PC-9 (cell line): ENCODE measurements at regions not wholly inside any gene's neighbourhood (a gene's known extent, or its start where the extent isn't known, plus 50 kb on each side); places are given as distances from the start of the nearest gene placed in this dataset.

ENCODE experiments used
- BruUV-seq: library from RNA; stranded (reverse); fragments of 400-500 nt; replicated peaks from 2 replicates; lab custom pipeline; 2021; lab: Mats Ljungman, UMichigan
- CTCF ChIA-PET: fragments of 300-600 bp; sonication (Branson Sonifier 250); formaldehyde crosslinking; loops from one replicate; lab custom pipeline; 2022; ENCODE audit warnings: antibody characterized with exemption; lab: Charles Lee
- POLR2A ChIA-PET: fragments of 300-600 bp; sonication (Branson Sonifier 250); formaldehyde crosslinking; loops from one replicate; lab custom pipeline; 2022; ENCODE audit warnings: antibody characterized with exemption; ENCODE audit not compliant: unreplicated experiment; lab: Charles Lee
- DNase-seq, 2 experiments: peaks; one replicate each; pipeline versions ENCODE4 v3.0.0 to v3.0.0-alpha.2; 2015 to 2022; ENCODE audit warnings: mixed read lengths in 1 of 2
- H2AFZ ChIP-seq: fragments of 200-600 bp; sonication (generic); 2 replicates; pipeline ENCODE4 v1.8.1; 2017; ENCODE audit warnings: antibody characterized with exemption
- H3F3A ChIP-seq: fragments of 200-600 bp; sonication (generic); 2 replicates; pipeline ENCODE4 v1.8.1; 2017; ENCODE audit warnings: antibody characterized with exemption, mild to moderate bottlenecking, low read depth; ENCODE audit not compliant: insufficient read depth
- H3K27ac ChIP-seq: fragments of 200-600 bp; sonication (generic); 2 replicates; pipeline ENCODE4 v1.6.1; 2016; ENCODE audit warnings: mixed run types
- H3K27me3 ChIP-seq: fragments of 200-600 bp; sonication (generic); 2 replicates; pipeline ENCODE4 v1.6.1; 2016; ENCODE audit warnings: low read depth, mixed run types; ENCODE audit not compliant: insufficient read depth
- H3K36me3 ChIP-seq: fragments of 200-600 bp; sonication (generic); 2 replicates; pipeline ENCODE4 v1.6.1; 2016; ENCODE audit warnings: low read depth, mixed run types
- H3K4me1 ChIP-seq: fragments of 200-600 bp; sonication (generic); replicated peaks from 2 replicates; pipeline ENCODE4 v1.6.1; 2016; ENCODE audit warnings: mixed run types; ENCODE audit not compliant: insufficient read depth
- H3K4me2 ChIP-seq: fragments of 200-600 bp; sonication (generic); 2 replicates; pipeline ENCODE4 v1.6.1; 2017; ENCODE audit warnings: mixed run types
- H3K4me3 ChIP-seq: fragments of 200-600 bp; sonication (generic); 2 replicates; pipeline ENCODE4 v1.6.1; 2016; ENCODE audit warnings: mixed run types
- H3K79me2 ChIP-seq: fragments of 200-600 bp; sonication (generic); 2 replicates; pipeline ENCODE4 v1.6.1; 2017; ENCODE audit warnings: low read depth, mixed run types
- H3K9me2 ChIP-seq: fragments of 200-600 bp; sonication (generic); 2 replicates; pipeline ENCODE4 v1.8.1; 2017; ENCODE audit warnings: mild to moderate bottlenecking; ENCODE audit not compliant: insufficient read depth
- H3K9me3 ChIP-seq: fragments of 200-600 bp; sonication (generic); 2 replicates; pipeline ENCODE4 v1.8.1; 2016; ENCODE audit warnings: low read depth; ENCODE audit not compliant: insufficient read depth
- H4K20me1 ChIP-seq: fragments of 200-600 bp; sonication (generic); 2 replicates; pipeline ENCODE4 v1.8.1; 2017; ENCODE audit not compliant: insufficient read depth
- EZH2 ChIP-seq: fragments of 200-600 bp; sonication (generic); IDR thresholded peaks from 2 replicates; pipeline ENCODE4 v1.8.0; 2017; ENCODE audit warnings: antibody characterized with exemption, low read depth
- intact Hi-C: fragments of 100-400 bp; cut with micrococcal nuclease; formaldehyde crosslinking; loops from one replicate; pipeline ENCODE4 v1.10.0; 2022; ENCODE audit not compliant: unreplicated experiment
- TF ChIP-seq, protein P1 (sequence below): fragments of 200-600 bp; sonication (generic); conservative IDR thresholded peaks from 2 replicates; pipeline ENCODE4 v1.6.1; 2017; ENCODE audit warnings: mixed run types, antibody characterized with exemption, mild to moderate bottlenecking, moderate library complexity

DNA sequence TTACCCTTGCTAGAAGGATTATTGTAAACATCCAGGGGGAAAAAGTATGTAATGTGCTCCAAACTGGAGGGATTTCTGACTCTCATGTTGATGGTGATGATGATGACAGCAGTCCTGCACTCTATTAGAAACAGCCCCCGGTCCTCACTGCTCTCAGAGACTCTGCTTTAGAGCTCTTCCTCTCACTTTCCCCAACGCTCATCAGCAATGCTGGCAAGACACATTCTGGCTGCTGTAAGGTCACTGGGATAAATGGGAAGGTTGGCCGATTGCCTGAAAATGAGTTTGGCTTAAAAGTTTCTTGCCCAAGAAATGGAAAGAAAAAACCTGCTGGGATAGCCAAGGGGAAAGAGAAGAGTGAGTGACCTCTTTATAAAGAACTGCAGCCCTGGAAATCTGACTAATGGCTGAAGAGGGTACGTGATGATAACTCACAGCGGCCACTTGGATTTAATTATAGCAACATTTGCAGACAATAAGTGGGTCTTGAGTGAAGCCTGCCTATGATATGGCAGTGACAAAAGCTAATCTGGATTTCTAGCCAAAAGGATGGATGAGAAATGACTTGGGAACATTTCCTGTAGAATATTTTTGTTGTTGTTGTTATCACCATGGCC lies 235.8 kb downstream of the TMEM38B start:
- BruUV-seq: no TSS peak
- no peaks in the 10 kb centered on the region for H3K4me1 ChIP-seq
- ChIA-PET CTCF (no interaction called here), POLR2A (no interaction called here)
- H3K4me3 ChIP-seq: no peak overlapping the region
- no peaks in the 10 kb centered on the region for H3K9me3 ChIP-seq
- intact Hi-C loops: no loop called here
- H4K20me1 ChIP-seq: no peaks in the 10 kb centered on the region
- H3K4me2 ChIP-seq: no peak overlapping the region
- H3F3A ChIP-seq: no peaks in the 10 kb centered on the region
- no peak for TF ChIP-seq EZH2
- TF ChIP-seq, protein P1, sequence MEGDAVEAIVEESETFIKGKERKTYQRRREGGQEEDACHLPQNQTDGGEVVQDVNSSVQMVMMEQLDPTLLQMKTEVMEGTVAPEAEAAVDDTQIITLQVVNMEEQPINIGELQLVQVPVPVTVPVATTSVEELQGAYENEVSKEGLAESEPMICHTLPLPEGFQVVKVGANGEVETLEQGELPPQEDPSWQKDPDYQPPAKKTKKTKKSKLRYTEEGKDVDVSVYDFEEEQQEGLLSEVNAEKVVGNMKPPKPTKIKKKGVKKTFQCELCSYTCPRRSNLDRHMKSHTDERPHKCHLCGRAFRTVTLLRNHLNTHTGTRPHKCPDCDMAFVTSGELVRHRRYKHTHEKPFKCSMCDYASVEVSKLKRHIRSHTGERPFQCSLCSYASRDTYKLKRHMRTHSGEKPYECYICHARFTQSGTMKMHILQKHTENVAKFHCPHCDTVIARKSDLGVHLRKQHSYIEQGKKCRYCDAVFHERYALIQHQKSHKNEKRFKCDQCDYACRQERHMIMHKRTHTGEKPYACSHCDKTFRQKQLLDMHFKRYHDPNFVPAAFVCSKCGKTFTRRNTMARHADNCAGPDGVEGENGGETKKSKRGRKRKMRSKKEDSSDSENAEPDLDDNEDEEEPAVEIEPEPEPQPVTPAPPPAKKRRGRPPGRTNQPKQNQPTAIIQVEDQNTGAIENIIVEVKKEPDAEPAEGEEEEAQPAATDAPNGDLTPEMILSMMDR: no peak
- H3K9me2 ChIP-seq: no peaks in the 10 kb centered on the region
- H3K27me3 ChIP-seq: no peaks in the 10 kb centered on the region
- H2AFZ ChIP-seq: no peak overlapping the region
- no peaks in the 10 kb centered on the region for H3K36me3 ChIP-seq
- no peak for DNase-seq
- no peaks in the 10 kb centered on the region for H3K79me2 ChIP-seq
- H3K27ac ChIP-seq: no peak overlapping the region

DNA sequence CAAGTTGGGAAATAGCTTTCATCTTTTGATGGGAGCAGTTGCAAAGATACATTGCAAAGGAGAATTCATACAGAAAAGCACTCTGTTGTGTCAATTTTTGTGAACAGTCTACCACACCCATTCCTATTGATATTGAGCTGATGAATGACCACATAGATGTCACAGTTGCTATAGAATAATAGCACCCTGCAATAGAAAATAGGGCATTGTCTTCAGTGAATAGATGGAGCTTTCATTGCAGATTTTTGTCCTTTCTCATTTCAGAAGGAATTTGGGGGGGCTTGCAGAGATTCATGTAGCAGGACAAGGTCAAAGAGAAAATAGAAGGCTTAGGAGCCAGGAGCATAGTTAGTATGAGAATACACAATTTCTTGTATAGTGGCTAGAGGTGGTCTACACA lies 237.9 kb downstream of the TMEM38B start:
- Histone ChIP-seq H3K9me3 (no peaks in the 10 kb centered on the region), H3K9me2 (no peaks in the 10 kb centered on the region), H3F3A (no peaks in the 10 kb centered on the region), H3K27me3 (no peaks in the 10 kb centered on the region), H3K36me3 (no peaks in the 10 kb centered on the region), H2AFZ (no peak overlapping the region), H3K4me2 (no peak overlapping the region), H3K79me2 (no peaks in the 10 kb centered on the region), H3K4me3 (no peak overlapping the region), H3K27ac (no peak overlapping the region), H3K4me1 (no peaks in the 10 kb centered on the region), H4K20me1 (no peaks in the 10 kb centered on the region)
- no TSS peak for BruUV-seq
- intact Hi-C loops: no loop called here
- CTCF ChIA-PET: no interaction called here
- POLR2A ChIA-PET: no interaction called here
- no peak for TF ChIP-seq EZH2
- TF ChIP-seq, protein P1: no peak
- no peak for DNase-seq

- ChIA-PET POLR2A (no interaction called here), CTCF (no interaction called here)
- no peaks in the 10 kb centered on the region for H3F3A ChIP-seq
- H3K36me3 ChIP-seq: no peaks in the 10 kb centered on the region
- H3K79me2 ChIP-seq: no peaks in the 10 kb centered on the region
- DNase-seq: no peak
- BruUV-seq: no TSS peak
- no peak overlapping the region for H3K27ac ChIP-seq
- H3K9me2 ChIP-seq: no peaks in the 10 kb centered on the region
- TF ChIP-seq EZH2: no peak
- TF ChIP-seq, protein P1: no peak
- H3K27me3 ChIP-seq: no peaks in the 10 kb centered on the region
- H4K20me1 ChIP-seq: no peaks in the 10 kb centered on the region
- H3K9me3 ChIP-seq: peaks cover 5% of the 10 kb centered on the region; the same call in 1 of the 2 replicates
- H3K4me2 ChIP-seq: no peak overlapping the region
- no peak overlapping the region for H3K4me3 ChIP-seq
- H3K4me1 ChIP-seq: no peaks in the 10 kb centered on the region
- H2AFZ ChIP-seq: no peak overlapping the region
- intact Hi-C loops: no loop called here
Observed at GRCh38 chr9:105950448-105950847, 256.1 kb downstream of the TMEM38B start.
